Left lung (tissue), 4 donors: ENCODE measurements at regions not wholly inside any gene's neighbourhood (a gene's known extent, or its start where the extent isn't known, plus 50 kb on each side); places are given as distances from the start of the nearest gene placed in this dataset.

Source experiments
- ATAC-seq: fragments of 200-7000 bp; cut with Tn5 transposase; one replicate; pipeline ENCODE4 v1.9.1; 2020; ENCODE audit warnings: moderate library complexity
- DNase-seq, 4 donors: peaks; one replicate each; pipeline ENCODE4 v3.0.0-alpha.2; 2013 to 2020
- H3K27ac ChIP-seq, 2 donors: fragments of 200-600 bp; sonication (generic) in 1 of 2; one replicate each; pipeline versions ENCODE4 v1.5.0 to v1.8.0; 2020 to 2021
- H3K27me3 ChIP-seq, 2 donors: fragments of 200-600 bp; sonication (generic) in 1 of 2; one replicate each; pipeline versions ENCODE4 v1.5.0 to v1.8.0; 2020 to 2021
- H3K36me3 ChIP-seq, 2 donors: fragments of 200-600 bp; sonication (generic) in 1 of 2; one replicate each; pipeline versions ENCODE4 v1.5.0 to v1.8.0; 2020 to 2021
- H3K4me1 ChIP-seq, 2 donors: fragments of 200-600 bp; one replicate each; pipeline ENCODE4 v1.8.0; 2021
- H3K4me3 ChIP-seq, 2 donors: fragments of 200-600 bp; sonication (generic) in 1 of 2; one replicate each; pipeline versions ENCODE4 v1.5.0 to v1.8.0; 2020 to 2021; ENCODE audit warnings: mild to moderate bottlenecking in 1 of 2
- H3K9me3 ChIP-seq, 2 donors: fragments of 200-600 bp; sonication (generic) in 1 of 2; one replicate each; pipeline versions ENCODE4 v1.5.0 to v1.8.0; 2020 to 2021
- CTCF ChIP-seq, 2 donors: fragments of 200-600 bp; sonication (generic) in 1 of 2; IDR thresholded peaks; one replicate each; pipeline versions ENCODE4 v1.5.0 to v1.8.0; 2021; ENCODE audit warnings: antibody characterized with exemption in 2 of 2
- intact Hi-C, 2 donors: fragments of 100-400 bp; cut with DNase I; formaldehyde crosslinking; loops; one replicate each; pipeline versions ENCODE4 v1.11.2 to v1.14.2; 2022
- donor health status: DM: no; HTN: yes; CAD: no.
- donor health status: DM: no; HTN: no; CAD: no.

- TF ChIP-seq CTCF (IDR thresholded peaks at IDR 0.05), result no peak
- Histone ChIP-seq H3K27me3 (no peaks in the 10 kb centered on the region), H3K36me3 (no peaks in the 10 kb centered on the region), H3K9me3 (peaks cover 0 to 14% of the 10 kb centered on the region in 2 donors), H3K4me3 (no peak overlapping the region), H3K4me1 (no peaks in the 10 kb centered on the region), H3K27ac (no peak overlapping the region)
- intact Hi-C loops, result no loop called here
- DNase-seq (no peak), ATAC-seq (no peak)
These were observed 828.2 kb upstream of the FOXG1 start for GRCh38 chr14:27938392-27938791.

GRCh38 chr14:27945512-27945911 is 821.1 kb upstream of the FOXG1 start:
- Histone ChIP-seq H3K27me3 (no peaks in the 10 kb centered on the region), H3K27ac (no peak overlapping the region), H3K4me1 (no peaks in the 10 kb centered on the region), H3K9me3 (peaks cover 0 to 9% of the 10 kb centered on the region in 2 donors), H3K36me3 (no peaks in the 10 kb centered on the region), H3K4me3 (no peak overlapping the region)
- ATAC-seq, result no peak
- no peak for TF ChIP-seq CTCF (IDR thresholded peaks at IDR 0.05)
- DNase-seq, result no peak
- intact Hi-C loops, result no loop called here

- Histone ChIP-seq H3K27ac (no peak overlapping the region), H3K9me3 (peaks cover 0 to 4% of the 10 kb centered on the region in 2 donors), H3K36me3 (no peaks in the 10 kb centered on the region), H3K4me1 (no peaks in the 10 kb centered on the region), H3K4me3 (no peak overlapping the region), H3K27me3 (no peaks in the 10 kb centered on the region)
- no peak for TF ChIP-seq CTCF (IDR thresholded peaks at IDR 0.05)
- intact Hi-C loops, result no loop called here
- no peak for DNase-seq
- ATAC-seq, result no peak
These were observed 807.8 kb upstream of the FOXG1 start for GRCh38 chr14:27958757-27959156.

GRCh38 chr14:27995691-27996090 is 770.9 kb upstream of the FOXG1 start:
- DNase-seq (peak in 1 of 4 donors; percentile 39), ATAC-seq (peak; percentile 81)
- H3K4me3 ChIP-seq, result no peak overlapping the region
- no peaks in the 10 kb centered on the region for H3K36me3 ChIP-seq
- no peaks in the 10 kb centered on the region for H3K27me3 ChIP-seq
- H3K4me1 ChIP-seq, result no peaks in the 10 kb centered on the region
- no peak for TF ChIP-seq CTCF (IDR thresholded peaks at IDR 0.05)
- no peak overlapping the region for H3K27ac ChIP-seq
- intact Hi-C loops, result no loop called here
- no peaks in the 10 kb centered on the region for H3K9me3 ChIP-seq

GRCh38 chr14:28001002-28001401 is 765.6 kb upstream of the FOXG1 start:
- no peak for TF ChIP-seq CTCF (IDR thresholded peaks at IDR 0.05)
- peaks cover 0 to 8% of the 10 kb centered on the region in 2 donors for H3K9me3 ChIP-seq
- H3K27ac ChIP-seq, result no peak overlapping the region
- H3K4me3 ChIP-seq, result no peak overlapping the region
- no peak for DNase-seq
- H3K36me3 ChIP-seq, result no peaks in the 10 kb centered on the region
- no peaks in the 10 kb centered on the region for H3K27me3 ChIP-seq
- intact Hi-C loops, result no loop called here
- no peak for ATAC-seq
- H3K4me1 ChIP-seq, result no peaks in the 10 kb centered on the region
